ENCODE measurements at regions not wholly inside any gene's neighbourhood (a gene's known extent, or its start where the extent isn't known, plus 50 kb on each side); places are given as distances from the start of the nearest gene placed in this dataset.

DNA sequence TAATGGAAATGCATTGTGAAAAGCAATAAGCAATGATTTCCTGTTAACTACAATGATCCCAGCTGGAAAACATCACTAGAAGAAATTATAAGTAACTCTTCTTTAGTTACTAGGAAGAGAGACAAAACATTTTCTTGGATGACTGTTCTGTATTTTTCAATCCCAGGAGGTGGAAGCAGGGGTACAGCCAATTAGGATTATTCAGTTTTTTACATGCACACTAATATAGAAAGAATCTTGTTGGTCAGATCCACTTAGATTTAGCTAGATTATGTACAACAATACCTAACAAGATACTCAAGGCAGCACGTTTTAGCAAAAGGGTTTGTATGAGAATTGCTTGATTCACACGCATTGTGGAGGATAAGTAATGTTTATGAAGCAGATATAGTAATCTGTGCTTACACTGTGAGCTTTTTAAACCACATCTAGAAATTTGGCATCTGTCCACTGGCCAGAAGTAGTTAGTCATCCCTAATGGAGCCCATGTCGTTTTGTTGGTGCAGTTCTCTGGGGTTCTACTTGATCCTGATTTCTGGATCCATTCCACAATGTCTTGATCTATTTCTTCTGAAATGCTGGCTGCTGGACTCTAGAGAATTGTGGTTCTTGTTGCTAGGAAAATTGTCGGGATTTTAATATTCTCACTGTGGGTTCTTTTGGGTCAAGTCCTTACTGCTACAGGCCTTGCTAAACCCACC, 199.7 kb downstream of the ADCYAP1 start:
- Mint-ChIP-seq H3K4me3 (no peak overlapping the region), H3K27me3 (ENCODE audit: low read depth) (no peaks in the 10 kb centered on the region), H3K4me1 (no peaks in the 10 kb centered on the region), H3K36me3 (peaks cover 3% of the 10 kb centered on the region; the same call in 1 of the 2 replicates), H3K9me3 (peaks cover 9% of the 10 kb centered on the region; the same call in 1 of the 2 replicates), H3K27ac (no peak overlapping the region)
- ATAC-seq (no peak), DNase-seq (ENCODE audit: low spot score) (no peak)
- no peak for TF ChIP-seq USF1 (CRISPR knock-in tag; IDR thresholded peaks at IDR 0.05)
- ChIA-PET CTCF (interaction anchor here (0.7 kb wide), 1 partner anchor 13 kb away, joined by 3 read pairs; no protein-coding TSS in a partner anchor), POLR2A (no interaction called here)

- no peaks in the 10 kb centered on the region for H3K36me3 Mint-ChIP-seq
- peaks cover 21% of the 10 kb centered on the region for H3K9me3 Mint-ChIP-seq
- peaks cover 13% of the 10 kb centered on the region for H3K4me1 Mint-ChIP-seq
- no peak overlapping the region for H3K27ac Mint-ChIP-seq
- DNase-seq (ENCODE audit: low spot score) (no peak), ATAC-seq (no peak)
- CTCF ChIA-PET: no interaction called here
- POLR2A ChIA-PET: no interaction called here
- no peak overlapping the region for H3K4me3 Mint-ChIP-seq
- H3K27me3 Mint-ChIP-seq (ENCODE audit: low read depth): no peaks in the 10 kb centered on the region
- TF ChIP-seq ZNF121 (CRISPR knock-in tag; IDR thresholded peaks at IDR 0.05) (no peak), GTF2I (CRISPR knock-in tag; conservative IDR thresholded peaks at IDR 0.05) (no peak), AR (CRISPR knock-in tag; IDR thresholded peaks at IDR 0.05) (no peak), NR3C1 (CRISPR knock-in tag; conservative IDR thresholded peaks at IDR 0.05; ENCODE audit: low read depth) (no peak), IRF1 (CRISPR knock-in tag; IDR thresholded peaks at IDR 0.05) (no peak), JUN (CRISPR knock-in tag; IDR thresholded peaks at IDR 0.05) (no peak), MXD4 (CRISPR knock-in tag; IDR thresholded peaks at IDR 0.05; ENCODE audit: borderline replicate concordance) (no peak), ZNF532 (CRISPR knock-in tag; IDR thresholded peaks at IDR 0.05; ENCODE audit: borderline replicate concordance) (no peak), ZNF425 (CRISPR knock-in tag; conservative IDR thresholded peaks at IDR 0.05) (no peak), SP1 (CRISPR knock-in tag; conservative IDR thresholded peaks at IDR 0.05) (no peak), NFYB (CRISPR knock-in tag; conservative IDR thresholded peaks at IDR 0.05; ENCODE audit: low read depth) (no peak), AFF4 (CRISPR knock-in tag; IDR thresholded peaks at IDR 0.05; ENCODE audit: borderline replicate concordance) (no peak)
- TF ChIP-seq, protein P1, sequence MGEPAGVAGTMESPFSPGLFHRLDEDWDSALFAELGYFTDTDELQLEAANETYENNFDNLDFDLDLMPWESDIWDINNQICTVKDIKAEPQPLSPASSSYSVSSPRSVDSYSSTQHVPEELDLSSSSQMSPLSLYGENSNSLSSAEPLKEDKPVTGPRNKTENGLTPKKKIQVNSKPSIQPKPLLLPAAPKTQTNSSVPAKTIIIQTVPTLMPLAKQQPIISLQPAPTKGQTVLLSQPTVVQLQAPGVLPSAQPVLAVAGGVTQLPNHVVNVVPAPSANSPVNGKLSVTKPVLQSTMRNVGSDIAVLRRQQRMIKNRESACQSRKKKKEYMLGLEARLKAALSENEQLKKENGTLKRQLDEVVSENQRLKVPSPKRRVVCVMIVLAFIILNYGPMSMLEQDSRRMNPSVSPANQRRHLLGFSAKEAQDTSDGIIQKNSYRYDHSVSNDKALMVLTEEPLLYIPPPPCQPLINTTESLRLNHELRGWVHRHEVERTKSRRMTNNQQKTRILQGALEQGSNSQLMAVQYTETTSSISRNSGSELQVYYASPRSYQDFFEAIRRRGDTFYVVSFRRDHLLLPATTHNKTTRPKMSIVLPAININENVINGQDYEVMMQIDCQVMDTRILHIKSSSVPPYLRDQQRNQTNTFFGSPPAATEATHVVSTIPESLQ (CRISPR knock-in tag; IDR thresholded peaks at IDR 0.05): no peak
- TF ChIP-seq, protein P2, sequence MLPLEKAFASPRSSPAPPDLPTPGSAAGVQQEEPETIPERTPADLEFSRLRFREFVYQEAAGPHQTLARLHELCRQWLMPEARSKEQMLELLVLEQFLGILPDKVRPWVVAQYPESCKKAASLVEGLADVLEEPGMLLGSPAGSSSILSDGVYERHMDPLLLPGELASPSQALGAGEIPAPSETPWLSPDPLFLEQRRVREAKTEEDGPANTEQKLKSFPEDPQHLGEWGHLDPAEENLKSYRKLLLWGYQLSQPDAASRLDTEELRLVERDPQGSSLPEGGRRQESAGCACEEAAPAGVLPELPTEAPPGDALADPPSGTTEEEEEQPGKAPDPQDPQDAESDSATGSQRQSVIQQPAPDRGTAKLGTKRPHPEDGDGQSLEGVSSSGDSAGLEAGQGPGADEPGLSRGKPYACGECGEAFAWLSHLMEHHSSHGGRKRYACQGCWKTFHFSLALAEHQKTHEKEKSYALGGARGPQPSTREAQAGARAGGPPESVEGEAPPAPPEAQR (CRISPR knock-in tag; IDR thresholded peaks at IDR 0.05): no peak
Observed at GRCh38 chr18:1124495-1124894, 219.8 kb downstream of the ADCYAP1 start.

All from WTC11 (cell line).